Right lobe of liver (tissue), 4 donors: ENCODE measurements at regions not wholly inside any gene's neighbourhood (a gene's known extent, or its start where the extent isn't known, plus 50 kb on each side); places are given as distances from the start of the nearest gene placed in this dataset.

Experiments
- CTCF ChIP-seq, 4 donors: fragments of 200-600 bp in 3 of 4; fragments of 450-650 bp in 1 of 4; IDR thresholded peaks; one replicate each; pipeline versions ENCODE4 v1.5.1 to v1.8.0; 2016 to 2022; ENCODE audit warnings: antibody characterized with exemption in 4 of 4, mild to moderate bottlenecking in 2 of 4
- POLR2A ChIP-seq: fragments of 450-650 bp; IDR thresholded peaks from one replicate; pipeline ENCODE4 v1.6.1; 2017; ENCODE audit warnings: antibody characterized with exemption, mild to moderate bottlenecking
- donor health status: DM: no; HTN: no; CAD: no.
- donor health status: DM: no; HTN: no; CAD: no.
- donor health status: DM: no; HTN: yes; CAD: no.

- TF ChIP-seq CTCF (IDR thresholded peaks at IDR 0.05) = no peak
- TF ChIP-seq POLR2A = no peak
These were observed 408.1 kb upstream of the SLITRK1 start for GRCh38 chr13:84290386-84290785.
